ENCODE measurements at regions not wholly inside any gene's neighbourhood (a gene's known extent, or its start where the extent isn't known, plus 50 kb on each side); places are given as distances from the start of the nearest gene placed in this dataset.

GRCh38 chr21:24829397-24829796 lies 777.9 kb downstream of the MRPL39 start:
- TF ChIP-seq POLR2A (IDR thresholded peaks at IDR 0.05) (no peak), CTCF (IDR thresholded peaks at IDR 0.05) (no peak)

Measured in body of pancreas (tissue), 4 donors.